DOHH2 (cell line): ENCODE measurements at regions not wholly inside any gene's neighbourhood (a gene's known extent, or its start where the extent isn't known, plus 50 kb on each side); places are given as distances from the start of the nearest gene placed in this dataset.

Source experiments
- CTCF ChIP-seq: fragments of 200-600 bp; sonication (generic); IDR thresholded peaks from one replicate; pipeline ENCODE4 v1.5.1; 2014; ENCODE audit warnings: antibody characterized with exemption, mild to moderate bottlenecking, low read depth, low read length; ENCODE audit not compliant: poor library complexity, severe bottlenecking
- EZH2phosphoT487 ChIP-seq: fragments of 200-600 bp; sonication (generic); IDR thresholded peaks from 2 replicates; pipeline ENCODE4 v1.6.1; 2017; ENCODE audit warnings: borderline replicate concordance, mild to moderate bottlenecking, antibody characterized with exemption, low read length, moderate library complexity, mixed read lengths

- no peak for TF ChIP-seq CTCF
- TF ChIP-seq EZH2phosphoT487, result no peak
These were observed 205.5 kb downstream of the PTBP2 start for GRCh38 chr1:96927125-96927524.
